ENCODE measurements at regions not wholly inside any gene's neighbourhood (a gene's known extent, or its start where the extent isn't known, plus 50 kb on each side); places are given as distances from the start of the nearest gene placed in this dataset.
"Not testable (repeated sequence)": the region's sequence is repeated elsewhere in the genome, so short reads cannot be mapped to it uniquely, and the experiment has no call there.

- not testable (repeated sequence) for TF ChIP-seq CTCF, POLR2A (IDR thresholded peaks at IDR 0.05)
Observed at GRCh38 chr4:111337186-111337876, 714.5 kb upstream of the PITX2 start.
